LNCaP clone FGC (cell line): ENCODE measurements at regions not wholly inside any gene's neighbourhood (a gene's known extent, or its start where the extent isn't known, plus 50 kb on each side); places are given as distances from the start of the nearest gene placed in this dataset.
"Not testable (repeated sequence)": the region's sequence is repeated elsewhere in the genome, so short reads cannot be mapped to it uniquely, and the experiment has no call there.

Experiments
- DNase-seq: peaks from one replicate; pipeline ENCODE4 v3.0.0-alpha.2; 2011; ENCODE audit warnings: low read depth
- H3K4me3 ChIP-seq: 2 replicates; pipeline ENCODE4 v1.5.1; 2011; ENCODE audit warnings: mild to moderate bottlenecking, low read depth, low read length, control low read depth
- CTCF ChIP-seq: IDR thresholded peaks from 2 replicates; pipeline ENCODE4 v1.5.1; 2012; ENCODE audit warnings: mild to moderate bottlenecking; ENCODE audit not compliant: control insufficient read depth, insufficient read depth; ENCODE audit errors: extremely low read depth

DNA sequence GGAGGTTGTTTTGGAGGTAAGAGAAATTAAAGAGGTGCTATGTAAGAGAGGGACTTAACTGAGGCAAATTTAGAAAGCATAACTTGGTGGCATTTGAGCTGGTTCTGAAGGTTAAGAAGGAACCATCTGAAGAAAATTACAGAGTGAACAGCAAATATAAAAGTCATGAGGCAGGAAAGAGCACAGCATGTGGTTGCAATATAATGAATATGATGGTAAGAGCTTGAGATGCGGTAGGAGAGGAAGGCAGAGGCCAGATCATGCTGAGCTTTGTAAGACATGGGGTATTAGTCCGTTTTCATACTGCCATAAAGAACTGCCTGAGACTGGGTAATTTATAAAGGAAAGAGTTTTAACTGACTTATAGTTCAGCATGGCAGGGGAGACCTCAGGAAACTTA, 279.1 kb downstream of the UTRN start:
- H3K4me3 ChIP-seq: no peak overlapping the region
- no peak for TF ChIP-seq CTCF
- DNase-seq: no peak

DNA sequence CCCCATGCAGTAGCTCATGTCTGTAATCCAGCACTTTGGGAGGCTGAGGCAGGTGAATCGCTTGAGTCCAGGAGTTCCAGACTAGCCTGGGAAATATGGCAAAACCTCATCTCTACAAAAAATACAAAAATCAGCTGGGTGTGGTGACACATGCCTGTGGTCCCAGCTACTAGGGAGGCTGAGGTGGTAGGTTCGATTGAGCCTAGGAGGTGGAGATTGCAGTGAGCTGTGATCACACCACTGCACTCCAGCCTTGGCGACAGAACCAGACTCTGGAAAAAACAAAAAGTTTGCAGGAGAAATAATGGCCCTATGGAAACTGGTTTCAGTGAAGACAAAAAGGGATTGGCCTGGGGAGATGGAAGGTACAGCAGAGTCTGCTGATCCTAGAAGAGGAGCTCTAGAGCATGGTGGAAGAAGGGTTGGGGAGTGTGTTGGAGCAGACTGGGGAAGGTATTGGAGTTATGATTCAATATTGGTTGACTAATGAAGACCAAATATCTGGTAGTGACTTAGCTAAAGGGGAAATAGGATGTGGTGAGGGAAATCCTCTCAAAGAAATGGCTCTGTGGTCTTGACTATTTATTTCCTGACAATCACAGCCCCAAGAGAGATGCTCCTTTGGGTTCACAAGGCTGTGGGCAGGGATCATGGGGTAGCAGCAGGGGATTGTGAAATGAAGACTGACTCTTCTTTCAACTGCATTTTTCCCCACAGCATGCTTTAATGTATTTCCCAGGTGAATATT, 281.9 kb downstream of the UTRN start:
- no peak for TF ChIP-seq CTCF
- no peak overlapping the region for H3K4me3 ChIP-seq
- no peak for DNase-seq

DNA sequence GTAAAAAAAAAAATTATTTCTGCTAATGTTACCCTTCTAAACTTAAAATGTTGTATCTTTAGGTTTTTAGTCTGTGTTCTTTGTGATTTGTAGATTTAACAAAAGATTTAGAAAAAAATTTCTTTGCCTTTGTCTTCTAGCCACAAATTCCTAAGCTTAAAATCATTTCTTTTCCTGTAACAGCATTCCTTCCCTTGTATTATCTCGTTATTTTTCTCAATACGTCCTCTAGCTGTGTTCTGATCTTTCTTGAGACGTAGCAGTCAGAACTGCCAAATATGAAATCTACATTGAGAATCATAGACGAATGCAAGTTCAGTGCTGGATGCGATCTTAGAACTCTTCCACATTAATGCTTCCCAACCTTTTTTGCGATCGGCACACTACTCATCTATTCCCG, 283.1 kb downstream of the UTRN start:
- TF ChIP-seq CTCF: no peak

GRCh38 chr6:144572541-144572940, 287.4 kb downstream of the UTRN start:
- H3K4me3 ChIP-seq, DNase-seq: not testable (repeated sequence)

More for the DNA sequence above, 283.1 kb downstream of the UTRN start:
- DNase-seq: no peak
- no peak overlapping the region for H3K4me3 ChIP-seq

DNA sequence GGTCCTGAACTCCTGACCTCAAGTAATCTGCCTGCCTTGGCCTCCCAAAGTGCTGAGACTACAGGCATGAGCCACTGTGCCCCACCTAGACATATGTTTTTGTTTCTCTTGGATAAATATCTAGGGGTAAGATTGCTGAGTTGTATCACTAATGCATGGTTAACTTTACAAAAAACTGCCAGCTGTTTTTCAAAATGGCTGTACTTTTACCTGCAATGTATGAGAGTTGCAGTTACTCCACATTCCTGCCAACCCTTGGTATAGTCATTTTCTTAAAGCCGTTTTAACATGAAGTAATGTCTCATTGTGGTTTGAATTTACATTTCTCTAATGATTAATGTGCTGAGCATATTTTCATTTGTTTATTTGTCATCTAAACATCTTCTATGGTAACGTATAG, 289.7 kb downstream of the UTRN start:
- no peak for DNase-seq
- no peak for TF ChIP-seq CTCF
- H3K4me3 ChIP-seq: no peak overlapping the region

GRCh38 chr6:144575327-144575726, 290.2 kb downstream of the UTRN start:
- no peak for DNase-seq
- TF ChIP-seq CTCF: no peak
- H3K4me3 ChIP-seq: no peak overlapping the region

- no peak for TF ChIP-seq CTCF
- DNase-seq: no peak
- H3K4me3 ChIP-seq: no peak overlapping the region
Measured at GRCh38 chr6:144576871-144577270, 291.7 kb downstream of the UTRN start.
